Lung (tissue), 11 donors: ENCODE measurements at regions not wholly inside any gene's neighbourhood (a gene's known extent, or its start where the extent isn't known, plus 50 kb on each side); places are given as distances from the start of the nearest gene placed in this dataset.

Experiments
- ATAC-seq: fragments of 200-7000 bp; cut with Tn5 transposase; one replicate; pipeline ENCODE4 v1.9.1; 2020; ENCODE audit warnings: moderate number of reproducible peaks; ENCODE audit not compliant: insufficient read depth, low FRiP score
- DNase-seq, 3 donors: peaks; one replicate each; pipeline ENCODE4 v3.0.0-alpha.2; 2013 to 2017
- H3K27ac ChIP-seq, 2 donors: one replicate each; pipeline ENCODE4 v1.5.1; 2013; ENCODE audit warnings: mild to moderate bottlenecking in 2 of 2, moderate library complexity in 2 of 2, control low read depth in 1 of 2, inconsistent platforms in 1 of 2, low read depth in 1 of 2, low read length in 1 of 2
- H3K27me3 ChIP-seq, 3 donors: one replicate each; pipeline ENCODE4 v1.5.1; 2013; ENCODE audit warnings: low read length in 2 of 3; ENCODE audit not compliant: control insufficient read depth in 3 of 3, insufficient read depth in 3 of 3
- H3K36me3 ChIP-seq, 4 donors: one replicate each; pipeline ENCODE4 v1.5.1; 2013; ENCODE audit warnings: low read length in 4 of 4, mild to moderate bottlenecking in 1 of 4, moderate library complexity in 1 of 4; ENCODE audit not compliant: control insufficient read depth in 4 of 4, insufficient read depth in 4 of 4
- H3K4me1 ChIP-seq, 5 donors: one replicate each; pipeline ENCODE4 v1.5.1; 2013; ENCODE audit warnings: low read length in 5 of 5, mild to moderate bottlenecking in 2 of 5, moderate library complexity in 1 of 5; ENCODE audit not compliant: control insufficient read depth in 5 of 5, insufficient read depth in 5 of 5
- H3K4me3 ChIP-seq: one replicate; pipeline ENCODE4 v1.5.1; 2013; ENCODE audit warnings: mild to moderate bottlenecking, control low read depth, moderate library complexity
- H3K9ac ChIP-seq, 2 donors: one replicate each; pipeline ENCODE4 v1.5.1; 2013; ENCODE audit warnings: low read length in 2 of 2, control low read depth in 1 of 2; ENCODE audit not compliant: insufficient read depth in 1 of 2
- H3K9me3 ChIP-seq, 4 donors: one replicate each; pipeline ENCODE4 v1.5.1; 2013; ENCODE audit warnings: low read length in 3 of 4, mild to moderate bottlenecking in 1 of 4, moderate library complexity in 1 of 4; ENCODE audit not compliant: control insufficient read depth in 4 of 4, insufficient read depth in 3 of 4
- CTCF ChIP-seq: IDR thresholded peaks from 2 replicates; pipeline ENCODE4 v1.5.1; 2012; ENCODE audit warnings: mild to moderate bottlenecking; ENCODE audit errors: control extremely low read depth, extremely low read depth
- WGBS, 2 donors: extraction: QIAGEN DNeasy Blood & Tissue Kit; methylation state at CpG; one replicate each; pipeline ENCODE4 v1.1.7; 2013; 5-methylcytosine and 5-hydroxymethylcytosine counted together
- donor health status: control.
- donor health status: control.
- donor health status: Bipolar disorder and iron deficiency.
- donor health status: healthy.
- donor health status: DM: yes; HTN: yes; CAD: no.

GRCh38 chr15:47432826-47433225 lies 284.5 kb upstream of the SEMA6D start:
- H3K4me3 ChIP-seq, result no peak overlapping the region
- no peak overlapping the region for H3K9ac ChIP-seq
- no peaks in the 10 kb centered on the region for H3K27me3 ChIP-seq
- no peaks in the 10 kb centered on the region for H3K9me3 ChIP-seq
- H3K27ac ChIP-seq, result no peak overlapping the region
- ATAC-seq, result no peak
- no peak for DNase-seq
- H3K4me1 ChIP-seq, result peaks cover 0 to 16% (median 0%) of the 10 kb centered on the region in 5 donors
- no peak for TF ChIP-seq CTCF
- H3K36me3 ChIP-seq, result no peaks in the 10 kb centered on the region

- no peak overlapping the region for H3K4me3 ChIP-seq
- H3K9me3 ChIP-seq, result no peaks in the 10 kb centered on the region
- DNase-seq (peak; percentile 42 to 85 (median 76)), ATAC-seq (no peak)
- no peaks in the 10 kb centered on the region for H3K36me3 ChIP-seq
- no peak overlapping the region for H3K27ac ChIP-seq
- no peak for TF ChIP-seq CTCF
- 79 to 84% methylated on average over 2 of the region's 2 CpGs for WGBS, 2 donors
- peaks cover 0 to 25% (median 3%) of the 10 kb centered on the region in 5 donors for H3K4me1 ChIP-seq
- H3K27me3 ChIP-seq, result no peaks in the 10 kb centered on the region
- no peak overlapping the region for H3K9ac ChIP-seq
These were observed 282.7 kb upstream of the SEMA6D start for GRCh38 chr15:47434596-47434995.

- DNase-seq, result no peak
- Histone ChIP-seq H3K9me3 (no peaks in the 10 kb centered on the region), H3K9ac (no peak overlapping the region), H3K4me3 (no peak overlapping the region), H3K27ac (no peak overlapping the region), H3K4me1 (peaks cover 0 to 36% (median 5%) of the 10 kb centered on the region in 5 donors), H3K36me3 (no peaks in the 10 kb centered on the region), H3K27me3 (no peaks in the 10 kb centered on the region)
- no peak for TF ChIP-seq CTCF
- ATAC-seq, result no peak
These were observed 279.8 kb upstream of the SEMA6D start for GRCh38 chr15:47437491-47437890.
